ENCODE measurements at regions not wholly inside any gene's neighbourhood (a gene's known extent, or its start where the extent isn't known, plus 50 kb on each side); places are given as distances from the start of the nearest gene placed in this dataset.
"Not testable (repeated sequence)": the region's sequence is repeated elsewhere in the genome, so short reads cannot be mapped to it uniquely, and the experiment has no call there.

DNA sequence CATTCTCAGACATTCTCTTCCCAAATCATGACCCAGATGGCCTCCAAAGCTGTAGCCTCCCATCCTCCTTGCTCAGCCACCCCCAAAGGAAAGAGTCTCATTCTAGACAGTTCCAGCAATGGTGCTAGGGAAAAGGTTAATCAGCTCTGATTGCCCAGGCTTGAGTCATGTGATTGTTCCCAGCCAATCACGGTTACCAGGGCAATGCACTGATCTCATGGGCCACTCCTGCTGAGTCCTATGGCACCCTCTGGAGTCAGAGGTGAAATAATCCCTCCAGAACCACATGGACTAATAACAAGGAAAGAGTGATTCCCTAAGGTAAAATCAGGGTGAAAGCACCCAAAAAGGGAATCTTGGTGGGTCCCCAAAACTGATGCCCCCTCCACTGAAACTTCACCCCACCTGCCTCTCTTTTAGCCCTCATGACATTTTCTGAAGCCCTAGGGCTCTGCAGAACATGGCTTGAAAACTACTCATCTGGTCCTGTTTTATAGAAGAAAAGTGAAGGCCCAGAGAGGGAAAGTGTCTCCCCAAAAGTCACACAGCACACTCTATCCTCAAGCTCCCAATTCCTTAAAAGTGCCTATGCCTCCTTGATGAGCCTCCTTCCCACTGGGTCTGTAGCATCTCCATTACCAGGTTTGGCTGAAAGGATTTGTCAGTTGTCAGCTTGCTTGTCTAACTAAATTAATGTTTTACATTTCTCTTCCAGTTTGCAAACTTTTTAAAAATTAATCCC, 203.7 kb downstream of the MN1 start:
- DNase-seq, result no peak

DNA sequence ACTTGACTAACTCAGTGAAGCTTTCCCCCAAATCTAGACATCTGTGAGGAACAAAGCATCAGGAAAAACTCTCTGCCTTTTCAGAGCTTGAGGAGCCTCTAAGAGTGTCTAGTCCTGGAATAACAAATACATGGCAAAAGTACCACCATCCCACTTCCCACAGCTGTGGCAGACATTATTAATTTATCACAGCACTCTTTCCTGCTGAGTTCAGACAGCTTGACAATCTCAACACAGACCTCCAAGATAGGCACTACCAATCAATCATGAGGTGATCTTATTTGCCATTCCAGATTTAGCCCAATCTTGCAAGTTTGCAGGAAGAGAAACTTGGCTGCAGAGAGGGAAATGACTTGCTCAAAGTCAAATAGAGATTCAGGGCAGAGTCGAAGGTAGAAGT, 202.8 kb downstream of the MN1 start:
- no peak for DNase-seq

DNA sequence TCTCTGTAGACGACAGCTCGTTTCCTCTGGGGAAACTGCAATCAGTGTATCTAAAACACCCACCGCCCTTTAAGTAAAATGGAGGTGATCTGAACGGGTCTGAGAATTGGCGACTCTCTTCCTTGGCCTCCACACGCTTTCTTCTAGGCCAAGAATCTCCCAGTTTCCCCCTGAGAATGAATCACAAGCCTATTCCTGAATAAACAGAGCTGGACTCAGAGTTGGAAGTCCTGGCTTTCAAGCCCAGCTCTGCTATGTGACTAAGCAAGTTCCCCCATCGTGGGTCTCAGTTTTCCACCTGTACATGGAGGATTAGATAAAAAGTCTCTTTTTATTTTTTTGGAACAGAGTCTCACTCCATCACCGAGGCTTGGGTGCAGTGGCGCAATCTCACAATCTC, 200.4 kb downstream of the MN1 start:
- no peak for DNase-seq

DNA sequence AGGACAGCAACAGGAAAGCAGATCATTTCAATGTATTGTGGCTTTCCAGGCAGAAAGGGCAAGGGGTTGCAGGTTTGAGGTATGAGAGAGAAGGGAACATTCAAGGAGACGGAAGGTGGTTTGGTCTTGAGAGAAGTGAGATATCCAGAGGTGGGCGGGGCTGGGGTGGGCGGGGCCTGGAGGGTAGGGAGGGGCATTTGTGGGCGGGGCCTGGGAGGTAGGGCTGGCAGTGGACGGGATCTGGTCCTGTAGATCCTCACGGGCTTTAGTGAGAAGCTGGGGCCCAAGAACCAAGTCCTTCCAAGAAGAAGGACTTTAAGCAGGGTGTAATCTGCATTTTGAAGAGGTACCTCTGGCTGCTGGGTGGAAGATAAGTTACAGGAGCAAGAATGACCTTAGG, 199.2 kb downstream of the MN1 start:
- DNase-seq, result no peak

DNA sequence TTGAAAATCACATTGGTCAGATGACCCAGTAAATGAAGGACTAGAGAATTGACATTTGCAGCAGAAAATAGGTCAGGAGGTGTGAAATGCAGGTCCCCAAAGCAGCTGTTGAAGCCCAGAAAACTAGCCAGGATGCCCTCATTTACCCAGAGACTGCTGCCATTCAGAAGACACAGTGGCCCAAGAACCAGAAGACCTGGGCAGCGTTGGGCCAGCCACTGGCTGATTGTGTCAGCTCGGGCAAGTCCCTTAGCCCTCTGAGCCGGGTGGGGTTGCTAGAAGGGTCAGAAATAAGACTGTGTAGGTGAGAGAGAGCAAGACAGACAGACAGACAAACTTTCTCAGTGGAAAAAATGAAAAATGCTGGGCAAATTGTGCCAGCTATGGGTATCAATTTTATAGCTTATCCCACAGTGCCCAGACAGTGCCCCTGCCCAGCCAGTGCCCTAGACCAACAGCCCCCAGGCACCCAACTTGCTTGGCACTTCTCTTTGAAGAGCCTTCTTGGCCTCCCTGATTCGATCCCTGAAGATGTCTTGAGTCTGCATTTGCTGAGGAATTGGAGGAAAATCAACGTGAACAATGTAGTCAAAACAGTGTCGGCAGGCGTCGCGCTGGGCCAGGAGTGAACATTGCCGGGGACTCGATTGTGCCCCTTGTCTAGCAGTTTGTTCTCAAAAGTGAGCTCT, 198.3 kb downstream of the MN1 start:
- no peak for DNase-seq

DNA sequence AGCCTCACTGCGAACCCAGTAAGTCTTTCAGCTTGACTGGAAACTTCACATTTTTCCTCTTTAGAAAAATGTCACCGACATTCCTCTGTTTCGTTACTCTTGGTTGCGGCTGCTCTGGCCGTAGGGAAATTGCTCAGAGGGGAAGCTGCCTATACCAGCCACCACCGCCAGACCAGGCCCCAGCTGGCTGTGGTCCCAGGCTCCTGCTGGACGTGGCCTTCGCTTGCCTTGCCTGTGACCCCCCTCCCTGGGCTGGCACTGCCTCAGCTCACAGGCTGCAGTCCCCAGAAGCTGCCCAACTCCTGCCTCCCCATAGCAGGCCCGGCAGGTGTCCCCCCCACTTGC, 197.8 kb downstream of the MN1 start:
- DNase-seq, result peak in 8 of 58 donors; percentile 2 to 22 (median 9)

DNA sequence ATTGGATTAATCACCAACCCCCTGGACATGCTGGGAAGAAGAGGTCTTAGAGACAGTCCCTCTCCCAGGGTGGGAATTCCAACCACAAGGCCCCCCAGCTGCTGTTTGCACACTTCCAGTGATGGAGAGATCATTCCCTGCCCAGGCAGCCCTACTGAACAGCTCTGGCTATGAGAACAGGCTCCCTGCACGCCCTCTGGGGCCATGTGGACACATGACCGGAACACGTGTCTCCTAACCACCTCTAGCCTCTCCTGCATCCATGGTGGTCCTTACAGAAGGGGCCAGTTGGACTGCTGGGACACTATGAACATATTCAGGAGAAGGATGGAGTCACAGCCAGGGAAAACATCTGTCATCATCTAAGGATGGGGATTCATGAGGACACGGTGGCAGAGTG, 196.2 kb downstream of the MN1 start:
- DNase-seq, result no peak

DNA sequence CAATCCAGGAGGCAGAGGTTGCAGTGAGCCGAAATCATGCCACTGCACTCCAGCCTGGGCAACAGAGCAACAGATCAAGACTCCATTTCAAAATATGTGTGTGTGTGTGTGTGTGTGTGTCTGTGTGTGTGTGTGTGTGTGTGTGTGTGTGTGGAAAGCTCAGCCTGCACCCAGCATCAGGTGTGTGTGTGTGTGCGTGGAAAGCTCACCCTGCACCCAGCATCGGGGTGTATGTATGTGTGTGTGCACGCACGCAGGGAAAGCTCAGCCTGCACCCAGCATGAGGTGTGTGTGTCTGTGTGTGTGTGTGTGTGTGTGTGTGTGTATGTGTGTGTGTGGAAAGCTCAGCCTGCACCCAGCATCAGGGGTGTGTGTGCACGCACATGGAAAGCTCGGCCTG, 193.8 kb downstream of the MN1 start:
- DNase-seq, result not testable (repeated sequence)

DNA sequence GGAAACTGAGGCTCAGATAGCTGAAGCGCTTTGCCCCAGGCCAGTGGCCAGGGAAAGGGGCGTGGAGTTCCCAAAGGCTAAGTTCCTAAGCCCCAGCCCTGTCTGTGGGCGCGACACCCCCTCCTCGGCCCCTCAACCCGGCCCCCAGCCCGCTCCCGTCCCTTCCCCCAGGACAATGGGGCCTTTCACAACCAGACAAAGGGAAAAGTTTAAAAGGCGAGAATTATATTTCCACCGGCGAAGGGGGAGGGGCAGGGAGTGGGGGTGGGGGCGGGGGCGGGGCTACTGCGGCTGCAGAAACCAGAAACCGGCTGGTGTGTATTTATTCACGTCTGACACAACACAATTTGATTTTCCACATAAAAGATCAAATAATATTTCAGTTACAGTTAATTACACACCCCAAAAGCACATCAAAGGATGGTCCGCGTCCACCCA, 192.1 kb downstream of the MN1 start:
- DNase-seq, result peak in 12 of 58 donors; percentile 3 to 68 (median 8)

DNA sequence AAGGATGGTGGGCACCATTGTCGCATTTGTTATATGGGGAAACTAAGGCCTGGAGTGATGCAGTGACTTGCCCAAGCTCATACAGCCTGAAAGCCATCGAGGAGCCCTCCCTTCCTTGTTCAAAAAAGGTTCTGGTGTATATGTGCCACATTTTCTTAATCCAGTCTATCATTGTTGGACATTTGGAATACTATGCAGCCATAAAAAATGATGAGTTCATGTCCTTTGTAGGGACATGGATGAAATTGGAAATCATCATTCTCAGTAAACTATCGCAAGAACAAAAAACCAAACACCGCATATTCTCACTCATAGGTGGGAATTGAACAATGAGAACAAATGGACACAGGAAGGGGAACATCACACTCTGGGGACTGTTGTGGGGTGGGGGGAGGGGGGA, 191.4 kb downstream of the MN1 start:
- not testable (repeated sequence) for DNase-seq

DNA sequence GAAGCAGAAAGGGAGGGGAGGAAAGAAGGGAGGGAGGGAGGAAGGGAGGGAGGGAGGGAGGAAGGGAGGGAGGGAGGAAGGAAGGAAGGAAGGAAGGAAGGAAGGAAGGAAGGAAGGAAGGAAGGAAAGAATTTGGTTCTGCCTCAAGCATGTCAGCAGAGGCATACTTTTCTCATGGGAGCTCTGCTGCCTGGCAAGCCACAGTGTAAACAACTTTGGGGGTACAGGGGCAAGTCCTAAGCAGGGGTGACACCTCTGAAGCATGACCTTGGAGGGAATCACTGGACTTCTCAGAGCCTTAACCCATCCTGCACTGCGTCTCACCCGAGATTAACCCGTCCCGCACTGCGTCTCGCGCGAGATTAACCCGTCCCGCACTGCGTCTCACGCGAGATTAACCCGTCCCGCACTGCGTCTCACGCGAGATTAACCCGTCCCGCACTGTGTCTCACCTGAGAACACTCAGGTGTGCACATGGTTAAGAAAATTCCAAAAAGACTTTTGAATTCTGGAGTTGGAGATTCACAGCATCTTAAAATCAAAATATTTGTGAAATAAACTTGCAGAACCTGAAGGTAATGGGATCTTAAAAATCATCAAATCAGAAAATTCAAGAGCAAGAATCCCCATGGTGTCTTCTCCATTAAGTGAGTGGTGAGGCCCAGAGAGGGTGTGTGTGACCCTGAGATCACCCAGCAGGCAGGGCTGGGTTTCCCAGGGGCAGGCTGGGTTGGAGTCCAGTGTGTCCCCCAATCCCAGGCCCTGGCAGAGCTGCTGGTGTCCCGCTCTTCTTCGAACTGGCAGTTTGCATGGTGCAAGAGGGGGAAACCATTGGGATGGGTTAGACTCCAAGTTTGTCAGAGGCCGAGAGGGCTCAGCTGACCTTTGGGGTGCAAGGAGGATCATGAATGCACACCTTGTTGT, 190.4 kb downstream of the MN1 start:
- no peak for DNase-seq

DNA sequence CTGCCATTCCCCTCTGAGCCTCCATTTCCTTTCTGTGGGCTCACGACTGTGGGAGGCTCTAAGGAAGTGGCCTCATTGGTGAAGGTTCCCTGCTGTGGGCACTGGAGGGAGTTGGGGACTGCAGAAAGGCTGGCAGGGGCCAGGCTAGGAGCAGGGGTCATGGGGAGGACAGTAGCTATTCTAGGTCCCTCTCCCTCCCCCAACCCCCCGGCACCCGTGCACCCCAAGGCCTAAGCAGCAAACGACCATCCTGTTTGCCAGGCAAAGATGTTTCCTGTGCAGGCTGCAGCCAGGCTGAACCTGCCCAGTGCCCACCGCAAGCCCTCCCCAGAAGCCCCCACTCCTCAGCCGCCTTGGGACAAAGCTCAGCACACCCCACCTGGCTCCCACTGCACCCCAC, 189.4 kb downstream of the MN1 start:
- no peak for DNase-seq

DNA sequence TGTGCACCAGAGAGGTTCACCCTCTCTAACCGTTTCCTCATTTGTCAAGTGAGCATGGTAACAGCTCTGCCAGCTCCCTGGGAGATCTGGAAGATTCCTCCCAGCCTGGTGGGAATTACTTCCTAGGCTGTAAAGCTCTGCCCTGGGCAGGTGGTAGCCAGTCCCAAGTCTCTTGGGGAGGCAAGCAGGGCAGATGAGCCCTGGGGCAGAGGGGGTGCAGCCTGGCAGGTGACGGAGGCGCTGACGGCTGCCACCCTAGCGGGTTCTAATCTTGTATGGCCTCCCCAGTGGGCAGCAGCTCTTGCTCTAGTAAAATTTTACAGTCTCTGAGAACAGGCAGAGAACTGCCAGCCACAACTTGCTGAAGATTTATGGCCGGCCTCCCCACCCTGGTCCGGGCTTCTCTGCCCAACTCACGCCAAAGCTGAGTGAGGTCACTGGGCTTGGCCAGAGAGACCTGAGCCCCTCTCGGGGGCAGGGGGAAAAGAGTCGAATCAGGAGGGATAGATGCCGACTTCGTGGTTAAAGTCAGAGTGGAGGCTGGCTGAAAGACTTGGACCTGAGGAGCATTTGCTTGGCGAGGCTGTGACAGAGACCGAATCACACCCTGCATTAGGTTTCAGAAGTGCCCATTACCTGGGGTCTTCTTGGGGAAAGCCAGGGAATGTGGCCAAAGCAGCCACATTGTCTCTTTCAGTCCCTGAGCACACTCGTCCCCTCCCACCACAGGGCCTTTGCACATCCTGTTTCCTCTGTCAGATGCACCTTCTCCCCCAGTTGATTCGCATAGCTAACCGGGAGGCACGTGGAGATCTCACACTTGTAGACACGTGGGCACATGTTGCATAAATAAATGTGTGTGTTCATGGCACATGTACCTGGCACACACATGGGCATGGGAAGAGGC, 188.2 kb downstream of the MN1 start:
- no peak for DNase-seq

DNA sequence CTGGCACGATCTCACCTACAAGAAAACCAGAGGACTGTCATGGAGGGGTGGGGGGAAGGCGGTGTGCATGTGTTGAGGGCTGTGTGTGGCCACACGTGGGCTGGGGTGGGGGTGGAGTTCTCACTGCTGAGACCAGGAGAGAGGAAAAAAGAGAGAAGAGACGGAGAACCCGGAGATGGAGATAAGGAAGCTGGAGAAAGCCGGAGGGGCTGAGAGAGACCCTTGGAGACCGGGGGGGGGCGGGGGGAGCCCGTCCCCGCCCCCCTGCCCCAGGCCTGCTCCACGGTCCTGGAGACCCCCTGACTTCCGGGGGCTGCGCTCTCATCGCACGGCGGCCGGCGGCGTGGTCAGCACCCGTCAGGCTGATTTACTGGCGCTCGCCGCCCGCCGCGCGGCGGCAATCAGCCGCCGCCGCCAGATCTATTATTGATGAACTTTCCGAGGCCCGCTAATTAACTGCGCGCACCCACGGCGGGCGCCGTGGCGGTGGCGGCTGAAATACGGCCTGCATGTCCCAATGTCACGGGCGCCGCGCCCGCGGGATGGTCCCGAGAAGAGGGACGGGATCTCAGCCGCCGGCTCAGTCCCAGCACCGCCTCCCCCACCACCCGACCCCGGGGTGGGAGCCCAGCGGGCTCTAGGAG, 187.4 kb downstream of the MN1 start:
- no peak for DNase-seq

DNA sequence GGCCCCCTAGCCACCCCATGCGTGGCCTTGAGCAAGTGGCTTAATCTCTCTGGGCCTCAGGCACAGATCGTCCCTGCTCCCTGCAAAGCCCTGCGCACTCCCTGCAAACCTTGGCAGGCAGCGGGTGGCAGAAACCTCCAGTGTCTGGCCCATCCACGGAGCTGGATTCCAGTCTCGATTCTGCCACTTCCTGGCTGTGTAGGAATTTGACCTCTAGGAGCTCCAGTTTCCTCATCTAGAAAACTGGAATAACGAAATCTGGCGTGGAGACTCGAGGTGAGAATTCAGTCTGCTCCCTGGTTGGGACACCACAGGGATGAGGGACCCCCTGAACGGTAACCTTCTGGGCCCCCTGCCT, 186.9 kb downstream of the MN1 start:
- DNase-seq, result no peak

DNA sequence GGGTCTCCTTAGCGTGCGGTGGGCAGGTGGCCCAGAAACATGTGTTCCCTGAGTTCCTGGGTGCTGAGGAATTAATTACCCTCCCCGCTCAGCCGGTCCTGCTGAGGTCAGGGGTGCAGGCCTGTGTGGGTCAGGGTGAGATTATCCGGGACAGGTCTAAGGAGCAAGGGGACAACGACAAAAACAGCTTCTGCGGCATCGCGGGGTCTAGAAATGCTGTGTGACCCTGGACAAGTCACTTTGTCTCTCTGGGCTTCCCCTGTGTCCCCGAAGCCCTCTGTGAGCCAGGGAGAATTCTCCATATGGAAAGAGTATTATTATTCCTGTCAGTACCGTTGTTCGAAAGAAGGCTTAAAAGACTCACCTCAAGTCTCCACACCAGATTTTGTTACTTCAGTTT, 186.1 kb downstream of the MN1 start:
- DNase-seq, result no peak

DNA sequence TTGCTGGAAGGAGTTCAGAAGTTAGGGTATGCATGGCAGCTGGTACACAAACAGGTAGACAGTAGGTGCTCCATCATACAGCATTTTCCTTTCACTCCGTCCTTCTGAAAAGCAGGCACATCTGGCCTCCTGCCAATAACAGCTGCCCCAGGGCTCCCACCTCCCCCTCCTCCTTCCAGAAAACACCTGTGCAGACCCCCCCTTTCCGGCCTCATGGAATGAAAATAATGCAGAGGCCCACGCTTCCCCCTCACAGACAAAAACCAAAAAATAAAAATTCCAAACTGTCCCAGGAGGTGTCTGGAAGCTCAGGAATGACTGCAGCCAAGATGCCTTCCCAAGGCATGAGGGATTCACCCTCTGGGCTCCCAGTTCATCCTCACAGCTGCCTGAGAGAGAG, 185.5 kb downstream of the MN1 start:
- DNase-seq, result no peak

DNA sequence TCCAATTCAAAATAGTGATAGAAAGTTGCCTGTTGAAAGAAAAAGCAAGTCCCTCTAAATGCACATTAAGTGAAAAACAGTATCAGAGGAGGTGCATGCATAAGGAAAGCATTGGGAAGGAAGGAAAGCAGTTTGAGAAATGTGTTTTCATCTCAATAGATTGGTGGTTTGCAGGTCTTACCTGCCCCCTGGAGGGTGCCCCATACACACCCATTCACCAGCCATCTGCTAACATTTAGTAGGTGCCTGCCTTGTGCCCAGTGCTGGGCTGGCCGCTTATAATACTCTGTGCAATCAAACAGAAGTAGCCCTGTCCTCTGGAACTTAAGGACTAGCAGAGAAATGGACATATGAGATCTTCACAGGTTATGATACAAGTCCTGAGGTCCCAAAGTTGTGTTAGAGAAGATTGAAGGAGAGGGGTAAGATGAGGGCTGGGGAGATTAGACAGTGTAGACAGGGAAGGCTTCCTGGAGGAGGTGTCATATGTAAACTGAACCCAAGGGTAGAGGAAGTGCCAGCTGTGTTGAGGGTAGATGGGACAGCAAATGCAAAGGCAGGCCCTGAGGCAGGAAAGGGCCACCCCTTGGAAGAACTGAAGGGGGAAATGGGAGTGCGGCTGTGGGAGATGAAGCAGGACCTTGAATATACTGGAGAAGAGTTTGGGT, 184.2 kb downstream of the MN1 start:
- no peak for DNase-seq

DNA sequence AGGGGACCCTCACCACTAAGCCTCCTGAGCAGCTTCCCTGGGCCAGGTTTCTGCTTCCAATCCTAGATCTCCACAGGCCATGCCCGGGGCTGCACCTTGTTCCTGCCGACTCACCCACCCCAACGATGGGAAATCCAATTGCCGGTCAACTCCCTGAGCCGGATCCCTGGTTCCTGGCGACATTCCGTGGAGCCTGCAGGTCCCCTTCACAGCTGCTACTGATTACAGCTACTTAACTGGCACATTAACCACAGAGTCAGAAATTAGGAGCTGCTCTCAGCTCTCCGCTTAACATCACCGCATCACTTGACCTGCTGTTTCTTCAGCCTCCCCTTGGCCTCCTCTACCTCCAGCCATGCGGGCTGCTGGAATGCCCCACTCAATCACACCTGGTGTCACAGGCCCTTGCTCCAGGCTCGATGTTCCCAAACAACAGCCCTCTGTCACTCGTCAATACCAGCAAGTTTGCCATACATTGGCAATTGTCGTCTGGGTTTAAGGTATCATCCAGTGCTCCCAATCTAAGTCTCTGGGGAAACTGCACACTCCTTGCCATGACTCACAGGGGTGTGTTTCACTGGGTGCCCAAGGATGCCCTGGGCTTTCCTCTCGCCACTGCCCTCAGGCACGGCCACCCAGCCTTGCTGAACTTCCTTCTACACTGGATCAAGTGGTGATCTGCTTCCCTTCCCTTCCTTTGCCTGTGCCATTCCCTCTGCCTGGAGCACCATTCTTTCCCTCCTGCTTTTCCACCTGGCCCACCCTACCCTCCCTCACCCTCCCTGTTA, 181.0 kb downstream of the MN1 start:
- DNase-seq, result no peak
